SK-N-MC (cell line): ENCODE measurements at regions not wholly inside any gene's neighbourhood (a gene's known extent, or its start where the extent isn't known, plus 50 kb on each side); places are given as distances from the start of the nearest gene placed in this dataset.

Experiments
- EZH2 ChIP-seq: fragments of 200-600 bp; sonication (generic); IDR thresholded peaks from one replicate; pipeline ENCODE4 v1.6.1; 2017; ENCODE audit warnings: antibody characterized with exemption
- FOXP2 ChIP-seq: optimal IDR thresholded peaks from 2 replicates; pipeline ENCODE3; 2011; ENCODE audit warnings: mild to moderate bottlenecking, moderate library complexity; ENCODE audit not compliant: insufficient read depth; ENCODE audit errors: extremely low read length, control extremely low read depth
- POLR2AphosphoS5 ChIP-seq: IDR thresholded peaks from 2 replicates; pipeline ENCODE4 v1.6.1; 2012; ENCODE audit warnings: mild to moderate bottlenecking, low read depth, low read length, borderline replicate concordance

- TF ChIP-seq POLR2AphosphoS5: no peak
- TF ChIP-seq EZH2: no peak
- TF ChIP-seq FOXP2: no peak
Observed at GRCh38 chr20:12808006-12808567, 200.7 kb upstream of the SPTLC3 start.
